ENCODE measurements at regions not wholly inside any gene's neighbourhood (a gene's known extent, or its start where the extent isn't known, plus 50 kb on each side); places are given as distances from the start of the nearest gene placed in this dataset.

DNA sequence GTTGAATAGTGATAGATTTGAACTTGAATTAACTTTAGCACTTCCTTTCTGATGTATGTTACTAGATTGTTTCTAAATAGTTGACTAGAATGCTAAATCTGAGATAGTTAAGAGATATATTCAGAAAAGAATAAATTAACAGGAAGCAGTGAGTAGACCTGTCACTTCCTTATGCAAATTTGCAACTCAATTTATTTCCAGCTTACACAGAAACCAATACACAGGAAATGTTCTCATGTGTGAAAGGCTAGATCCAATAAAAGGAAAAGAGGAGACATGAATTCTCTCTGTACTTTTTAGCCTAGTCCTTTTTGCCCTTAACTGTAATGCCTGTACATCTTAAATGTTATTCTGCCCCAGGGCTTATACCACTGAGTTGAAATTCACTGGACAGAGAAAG, 522.3 kb downstream of the COL11A1 start:
- H3K27ac Mint-ChIP-seq: no peak overlapping the region
- TF ChIP-seq, protein P1, sequence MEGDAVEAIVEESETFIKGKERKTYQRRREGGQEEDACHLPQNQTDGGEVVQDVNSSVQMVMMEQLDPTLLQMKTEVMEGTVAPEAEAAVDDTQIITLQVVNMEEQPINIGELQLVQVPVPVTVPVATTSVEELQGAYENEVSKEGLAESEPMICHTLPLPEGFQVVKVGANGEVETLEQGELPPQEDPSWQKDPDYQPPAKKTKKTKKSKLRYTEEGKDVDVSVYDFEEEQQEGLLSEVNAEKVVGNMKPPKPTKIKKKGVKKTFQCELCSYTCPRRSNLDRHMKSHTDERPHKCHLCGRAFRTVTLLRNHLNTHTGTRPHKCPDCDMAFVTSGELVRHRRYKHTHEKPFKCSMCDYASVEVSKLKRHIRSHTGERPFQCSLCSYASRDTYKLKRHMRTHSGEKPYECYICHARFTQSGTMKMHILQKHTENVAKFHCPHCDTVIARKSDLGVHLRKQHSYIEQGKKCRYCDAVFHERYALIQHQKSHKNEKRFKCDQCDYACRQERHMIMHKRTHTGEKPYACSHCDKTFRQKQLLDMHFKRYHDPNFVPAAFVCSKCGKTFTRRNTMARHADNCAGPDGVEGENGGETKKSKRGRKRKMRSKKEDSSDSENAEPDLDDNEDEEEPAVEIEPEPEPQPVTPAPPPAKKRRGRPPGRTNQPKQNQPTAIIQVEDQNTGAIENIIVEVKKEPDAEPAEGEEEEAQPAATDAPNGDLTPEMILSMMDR (IDR thresholded peaks at IDR 0.05; ENCODE audit: unreplicated experiment): no peak
- H3K4me1 Mint-ChIP-seq (ENCODE audit: low read depth): no peaks in the 10 kb centered on the region
- DNase-seq (ENCODE audit: low spot score, unreplicated experiment): no peak
- H3K36me3 Mint-ChIP-seq (ENCODE audit: insufficient read depth): no peaks in the 10 kb centered on the region
- no peaks in the 10 kb centered on the region for H3K9me3 Mint-ChIP-seq (ENCODE audit: low read depth)
- H3K27me3 Mint-ChIP-seq: no peaks in the 10 kb centered on the region
- H3K4me3 Mint-ChIP-seq (ENCODE audit: low read depth): no peak overlapping the region

DNA sequence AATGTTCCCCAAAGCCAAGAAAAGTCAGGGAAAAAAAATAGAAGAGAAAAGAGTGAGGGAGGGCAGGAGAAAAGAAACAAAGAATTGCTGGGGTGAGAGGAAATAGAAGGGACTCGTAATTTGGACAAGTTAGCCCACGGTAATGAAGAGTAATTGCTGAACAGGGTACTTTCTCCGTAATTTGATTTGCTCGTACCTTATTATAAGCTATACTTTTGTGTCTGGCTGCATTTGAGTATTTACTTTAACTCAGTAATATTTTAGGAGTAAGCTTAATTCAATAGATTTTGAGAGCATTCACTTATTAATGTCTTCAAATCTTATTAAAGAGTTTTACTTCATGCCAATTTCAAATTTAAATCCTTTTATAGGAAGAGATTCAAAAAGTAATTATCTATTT, 527.5 kb downstream of the COL11A1 start:
- no peak overlapping the region for H3K4me3 Mint-ChIP-seq (ENCODE audit: low read depth)
- no peak overlapping the region for H3K27ac Mint-ChIP-seq
- H3K27me3 Mint-ChIP-seq: no peaks in the 10 kb centered on the region
- no peaks in the 10 kb centered on the region for H3K4me1 Mint-ChIP-seq (ENCODE audit: low read depth)
- no peak for DNase-seq (ENCODE audit: low spot score, unreplicated experiment)
- no peaks in the 10 kb centered on the region for H3K36me3 Mint-ChIP-seq (ENCODE audit: insufficient read depth)
- H3K9me3 Mint-ChIP-seq (ENCODE audit: low read depth): no peaks in the 10 kb centered on the region
- TF ChIP-seq, protein P1 (IDR thresholded peaks at IDR 0.05; ENCODE audit: unreplicated experiment): no peak

DNA sequence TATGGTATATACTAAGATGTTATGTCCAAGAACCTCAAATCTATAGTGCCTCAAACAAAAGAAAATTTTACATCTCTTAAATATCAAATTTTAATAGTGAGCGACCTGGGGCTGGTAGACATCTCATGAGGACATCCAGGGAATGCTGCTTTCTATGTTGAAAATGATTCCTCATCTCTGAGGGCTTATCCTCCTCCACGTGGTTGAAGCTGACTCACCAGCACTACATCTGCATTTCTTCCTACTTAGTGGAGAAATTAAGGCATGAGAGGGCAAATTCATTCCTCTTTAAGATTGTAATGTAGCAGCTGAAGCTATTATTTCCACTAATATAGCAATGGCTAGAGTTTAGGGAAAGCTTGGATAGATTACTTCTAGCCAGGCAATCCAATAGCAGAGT, 529.5 kb downstream of the COL11A1 start:
- Mint-ChIP-seq H3K9me3 (ENCODE audit: low read depth) (no peaks in the 10 kb centered on the region), H3K27ac (no peak overlapping the region), H3K4me3 (ENCODE audit: low read depth) (no peak overlapping the region), H3K4me1 (ENCODE audit: low read depth) (no peaks in the 10 kb centered on the region), H3K36me3 (ENCODE audit: insufficient read depth) (no peaks in the 10 kb centered on the region), H3K27me3 (no peaks in the 10 kb centered on the region)
- TF ChIP-seq, protein P1 (IDR thresholded peaks at IDR 0.05; ENCODE audit: unreplicated experiment): no peak
- DNase-seq (ENCODE audit: low spot score, unreplicated experiment): no peak

DNA sequence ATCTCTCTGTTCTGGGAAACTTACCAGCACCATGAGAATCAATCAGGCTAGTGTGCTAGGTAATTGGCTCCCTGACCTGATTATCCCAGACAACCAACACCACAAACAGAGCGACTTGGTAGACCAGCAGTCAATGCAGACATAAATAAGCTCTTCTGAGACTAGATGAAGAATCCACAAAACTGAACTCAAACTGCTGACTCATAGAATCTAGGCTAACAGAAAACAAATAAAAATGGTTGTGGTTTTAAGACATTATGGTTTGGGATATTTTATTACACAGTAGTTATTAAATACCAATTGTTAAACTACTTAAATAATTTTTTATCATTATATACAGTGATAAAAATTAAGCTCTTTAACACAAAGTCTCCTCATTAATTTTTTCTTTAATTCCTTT, 535.7 kb downstream of the COL11A1 start:
- H3K4me1 Mint-ChIP-seq (ENCODE audit: low read depth): no peaks in the 10 kb centered on the region
- H3K9me3 Mint-ChIP-seq (ENCODE audit: low read depth): no peaks in the 10 kb centered on the region
- no peak overlapping the region for H3K4me3 Mint-ChIP-seq (ENCODE audit: low read depth)
- TF ChIP-seq, protein P1 (IDR thresholded peaks at IDR 0.05; ENCODE audit: unreplicated experiment): no peak
- no peaks in the 10 kb centered on the region for H3K27me3 Mint-ChIP-seq
- DNase-seq (ENCODE audit: low spot score, unreplicated experiment): no peak
- no peaks in the 10 kb centered on the region for H3K36me3 Mint-ChIP-seq (ENCODE audit: insufficient read depth)
- no peak overlapping the region for H3K27ac Mint-ChIP-seq

DNA sequence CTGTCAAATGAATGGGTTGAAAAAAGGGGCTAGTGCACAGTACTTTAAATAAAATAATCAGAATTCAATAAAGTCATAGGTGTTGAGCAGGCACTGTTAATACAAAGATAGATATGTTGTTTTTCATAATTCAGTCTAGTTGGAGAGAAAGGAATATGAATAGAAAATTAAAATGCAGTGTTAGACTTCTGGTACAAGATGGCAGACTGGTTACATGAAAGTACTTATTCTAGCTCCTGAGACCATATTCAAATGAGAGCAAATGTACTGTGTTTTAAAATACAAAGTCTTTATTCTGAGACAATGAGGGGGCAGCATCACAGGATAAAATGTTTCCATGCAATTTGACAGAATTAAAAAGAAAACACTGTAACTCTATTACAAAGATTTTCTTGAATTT, 542.1 kb downstream of the COL11A1 start:
- TF ChIP-seq, protein P1 (IDR thresholded peaks at IDR 0.05; ENCODE audit: unreplicated experiment): no peak
- H3K4me3 Mint-ChIP-seq (ENCODE audit: low read depth): no peak overlapping the region
- no peaks in the 10 kb centered on the region for H3K36me3 Mint-ChIP-seq (ENCODE audit: insufficient read depth)
- no peak for DNase-seq (ENCODE audit: low spot score, unreplicated experiment)
- H3K9me3 Mint-ChIP-seq (ENCODE audit: low read depth): no peaks in the 10 kb centered on the region
- H3K4me1 Mint-ChIP-seq (ENCODE audit: low read depth): no peaks in the 10 kb centered on the region
- H3K27ac Mint-ChIP-seq: no peak overlapping the region
- H3K27me3 Mint-ChIP-seq: no peaks in the 10 kb centered on the region

Data from progenitor cell of endocrine pancreas (in vitro differentiated cells).